ENCODE measurements at regions not wholly inside any gene's neighbourhood (a gene's known extent, or its start where the extent isn't known, plus 50 kb on each side); places are given as distances from the start of the nearest gene placed in this dataset.
"Not testable (repeated sequence)": the region's sequence is repeated elsewhere in the genome, so short reads cannot be mapped to it uniquely, and the experiment has no call there.

- H3K4me3 ChIP-seq: no peak overlapping the region
- intact Hi-C loops (cut with DNase I): no loop called here
- WGBS: 83% methylated on average over 3 of the region's 3 CpGs
- peaks cover 0 to 5% (median 0%) of the 10 kb centered on the region in 4 donors for H3K27me3 ChIP-seq
- TF ChIP-seq POLR2A (IDR thresholded peaks at IDR 0.05; ENCODE audit: low read depth) (no peak), CTCF (IDR thresholded peaks at IDR 0.05) (no peak), POLR2AphosphoS5 (IDR thresholded peaks at IDR 0.05) (no peak), EP300 (IDR thresholded peaks at IDR 0.05) (no peak)
- H3K9me3 ChIP-seq: peaks cover 0 to 12% (median 6%) of the 10 kb centered on the region in 4 donors
- H3K27ac ChIP-seq (replicated peaks in 1 of 4): no peak overlapping the region
- H3K4me1 ChIP-seq: no peaks in the 10 kb centered on the region
- DNase-seq (ENCODE audit: extremely low spot score): peak; percentile 60
- H3K36me3 ChIP-seq: no peaks in the 10 kb centered on the region
Measured at GRCh38 chr10:84018826-84019225, 120.5 kb upstream of the GHITM start.

- H3K27me3 ChIP-seq; H3K4me1 ChIP-seq; H3K27ac ChIP-seq (replicated peaks in 1 of 4); H3K36me3 ChIP-seq; intact Hi-C loops (cut with DNase I); H3K4me3 ChIP-seq: not testable (repeated sequence)
- H3K9me3 ChIP-seq: peaks cover 0 to 18% (median 8%) of the 10 kb centered on the region in 4 donors
- DNase-seq (ENCODE audit: extremely low spot score): peak; percentile 37
- WGBS: 91% methylated on average over 8 of the region's 9 CpGs
Measured at GRCh38 chr10:84019854-84020458, 119.4 kb upstream of the GHITM start.

GRCh38 chr10:84026821-84027257 lies 112.5 kb upstream of the GHITM start:
- Histone ChIP-seq H3K4me1 (no peaks in the 10 kb centered on the region), H3K9me3 (peaks cover 0 to 11% (median 6%) of the 10 kb centered on the region in 4 donors), H3K27me3 (no peaks in the 10 kb centered on the region), H3K4me3 (no peak overlapping the region), H3K27ac (replicated peaks in 1 of 4) (no peak overlapping the region), H3K36me3 (no peaks in the 10 kb centered on the region)
- DNase-seq (ENCODE audit: extremely low spot score): peak; percentile 60
- TF ChIP-seq EP300 (IDR thresholded peaks at IDR 0.05) (no peak), POLR2A (IDR thresholded peaks at IDR 0.05; ENCODE audit: low read depth) (no peak), CTCF (IDR thresholded peaks at IDR 0.05) (peak in 2 of 3 experiments; percentile 35 to 45)
- intact Hi-C loops (cut with DNase I): no loop called here

- no peaks in the 10 kb centered on the region for H3K4me1 ChIP-seq
- H3K27ac ChIP-seq (replicated peaks in 1 of 4): no peak overlapping the region
- no peak for TF ChIP-seq POLR2A (IDR thresholded peaks at IDR 0.05; ENCODE audit: low read depth)
- no peak for TF ChIP-seq POLR2AphosphoS5 (IDR thresholded peaks at IDR 0.05)
- no peak for TF ChIP-seq EP300 (IDR thresholded peaks at IDR 0.05)
- WGBS: 85% methylated on average over 4 of the region's 4 CpGs
- H3K36me3 ChIP-seq: no peaks in the 10 kb centered on the region
- no peak overlapping the region for H3K4me3 ChIP-seq
- no peaks in the 10 kb centered on the region for H3K27me3 ChIP-seq
- peaks cover 0 to 11% (median 3%) of the 10 kb centered on the region in 4 donors for H3K9me3 ChIP-seq
- peak; percentile 66 for DNase-seq (ENCODE audit: extremely low spot score)
- intact Hi-C loops (cut with DNase I): no loop called here
Measured at GRCh38 chr10:84029840-84030239, 109.5 kb upstream of the GHITM start.

- DNase-seq (ENCODE audit: extremely low spot score): no peak
- Histone ChIP-seq H3K9me3 (peaks cover 0 to 9% (median 0%) of the 10 kb centered on the region in 4 donors), H3K4me3 (no peak overlapping the region), H3K27me3 (no peaks in the 10 kb centered on the region), H3K27ac (replicated peaks in 1 of 4) (no peak overlapping the region), H3K36me3 (no peaks in the 10 kb centered on the region), H3K4me1 (no peaks in the 10 kb centered on the region)
- TF ChIP-seq CTCF (IDR thresholded peaks at IDR 0.05): no peak
- TF ChIP-seq POLR2A (IDR thresholded peaks at IDR 0.05; ENCODE audit: low read depth): no peak
- TF ChIP-seq POLR2AphosphoS5 (IDR thresholded peaks at IDR 0.05): no peak
- no peak for TF ChIP-seq EP300 (IDR thresholded peaks at IDR 0.05)
- intact Hi-C loops (cut with DNase I): no loop called here
- 85% methylated on average over 2 of the region's 2 CpGs for WGBS
Measured at GRCh38 chr10:84038035-84038434, 101.3 kb upstream of the GHITM start.

GRCh38 chr10:84039957-84040356 lies 99.4 kb upstream of the GHITM start:
- TF ChIP-seq EP300 (IDR thresholded peaks at IDR 0.05): no peak
- TF ChIP-seq CTCF (IDR thresholded peaks at IDR 0.05): no peak
- no peak for TF ChIP-seq POLR2AphosphoS5 (IDR thresholded peaks at IDR 0.05)
- TF ChIP-seq POLR2A (IDR thresholded peaks at IDR 0.05; ENCODE audit: low read depth): no peak
- intact Hi-C loops (cut with DNase I): no loop called here
- no peak overlapping the region for H3K4me3 ChIP-seq
- H3K4me1 ChIP-seq: no peaks in the 10 kb centered on the region
- H3K27me3 ChIP-seq: no peaks in the 10 kb centered on the region
- DNase-seq (ENCODE audit: extremely low spot score): no peak
- H3K27ac ChIP-seq (replicated peaks in 1 of 4): no peak overlapping the region
- no peaks in the 10 kb centered on the region for H3K36me3 ChIP-seq
- 74% methylated on average over 5 of the region's 5 CpGs for WGBS
- H3K9me3 ChIP-seq: peaks cover 0 to 6% (median 0%) of the 10 kb centered on the region in 4 donors
